K562 (cell line): ENCODE measurements at regions not wholly inside any gene's neighbourhood (a gene's known extent, or its start where the extent isn't known, plus 50 kb on each side); places are given as distances from the start of the nearest gene placed in this dataset.

Experiments used
- ATAC-seq: fragments of 200-7000 bp; cut with Tn5 transposase; 3 replicates; pipeline ENCODE4 v1.9.1; 2020; ENCODE audit warnings: moderate library complexity
- BruUV-seq: library from RNA; stranded (reverse); fragments of 400-500 nt; replicated peaks from 2 replicates; lab custom pipeline; 2021; lab: Mats Ljungman, UMichigan
- CTCF ChIA-PET: fragments of 300-600 bp; formaldehyde crosslinking; extraction: SDS; loops from one replicate; lab custom pipeline; 2021; ENCODE audit warnings: low intra/inter-chr PET ratio; lab: Yijun Ruan, JAX
- POLR2A ChIA-PET: fragments of 300-600, 350-650 bp; sonication (Branson Sonifier 250); formaldehyde crosslinking; extraction: SDS; loops from one replicate; lab custom pipeline; 2021; ENCODE audit warnings: antibody characterized with exemption, inconsistent platforms; lab: Yijun Ruan, JAX
- DNase-seq, 4 experiments: peaks; one replicate each; pipeline versions ENCODE4 v3.0.0 to v3.0.0-alpha.2; 2011 to 2018; ENCODE audit warnings: low spot score in 3 of 4, mixed read lengths in 3 of 4; ENCODE audit errors: extremely low read depth in 1 of 4
- FAIRE-seq: peaks from 2 replicates; lab custom pipeline; 2011; peaks lifted over from hg19 to GRCh38; lab: Jason Lieb, UNC
- H2AFZ ChIP-seq: 2 replicates; pipeline ENCODE4 v1.6.0; 2011; ENCODE audit warnings: low read depth, low read length, control low read depth, inconsistent platforms
- H3K27ac ChIP-seq: fragments of 200-600 bp; 3 replicates; pipeline ENCODE4 v1.8.0; 2011; ENCODE audit warnings: low read depth, mild to moderate bottlenecking, control low read depth, inconsistent platforms, low read length, moderate library complexity, mixed read lengths; ENCODE audit errors: extremely low read depth
- H3K27me3 ChIP-seq, 2 experiments: fragments of 300-600 bp in 1 of 2; 2 replicates in 1 of 2; 3 replicates in 1 of 2; pipeline versions ENCODE4 v1.6.0 to v1.8.0; 2011; ENCODE audit warnings: inconsistent platforms in 2 of 2, low read length in 2 of 2, mild to moderate bottlenecking in 1 of 2, mixed read lengths in 1 of 2, moderate library complexity in 1 of 2; ENCODE audit not compliant: control insufficient read depth in 2 of 2, insufficient read depth in 2 of 2
- H3K36me3 ChIP-seq: fragments of 300-600 bp; 3 replicates; pipeline ENCODE4 v1.8.0; 2011; ENCODE audit warnings: mild to moderate bottlenecking, low read length, inconsistent platforms; ENCODE audit not compliant: control insufficient read depth, insufficient read depth
- H3K4me1 ChIP-seq, 2 experiments: fragments of 200-600 bp in 1 of 2; replicated peaks in 1 of 2; 2 replicates in 1 of 2; 3 replicates in 1 of 2; pipeline versions ENCODE4 v1.5.1 to v1.8.0; 2011; ENCODE audit warnings: inconsistent platforms in 2 of 2, low read length in 2 of 2, mild to moderate bottlenecking in 1 of 2, mixed read lengths in 1 of 2, moderate library complexity in 1 of 2; ENCODE audit not compliant: control insufficient read depth in 2 of 2, insufficient read depth in 2 of 2
- H3K4me2 ChIP-seq: 2 replicates; pipeline ENCODE4 v1.6.1; 2011; ENCODE audit warnings: low read length, control low read depth, inconsistent platforms, mixed read lengths; ENCODE audit not compliant: insufficient read depth
- H3K4me3 ChIP-seq: fragments of 200-600 bp; sonication (generic), shearing (Covaris generic); 2 replicates; pipeline ENCODE4 v1.5.1; 2016; ENCODE audit warnings: control low read depth, inconsistent platforms
- H3K79me2 ChIP-seq: fragments of 200-600 bp; 3 replicates; pipeline ENCODE4 v1.8.0; 2011; ENCODE audit warnings: low read length, inconsistent platforms; ENCODE audit not compliant: control insufficient read depth, insufficient read depth
- H3K9ac ChIP-seq, 2 experiments: 2 replicates each; pipeline versions ENCODE4 v1.6.0 to v1.6.1; 2011; ENCODE audit warnings: low read depth in 2 of 2, low read length in 2 of 2, control low read depth in 1 of 2, inconsistent platforms in 1 of 2, mild to moderate bottlenecking in 1 of 2, mixed read lengths in 1 of 2; ENCODE audit not compliant: insufficient read depth in 1 of 2
- H3K9me1 ChIP-seq: one replicate; pipeline ENCODE4 v1.6.0; 2011; ENCODE audit warnings: inconsistent platforms, mild to moderate bottlenecking, low read length, moderate library complexity; ENCODE audit not compliant: control insufficient read depth, insufficient read depth
- H3K9me3 ChIP-seq: replicated peaks from 2 replicates; pipeline ENCODE4 v1.5.1; 2011; ENCODE audit warnings: low read depth, low read length, inconsistent platforms; ENCODE audit not compliant: control insufficient read depth, insufficient read depth
- H4K20me1 ChIP-seq: replicated peaks from 2 replicates; pipeline ENCODE4 v1.6.1; 2011; ENCODE audit warnings: low read length, inconsistent platforms, mixed read lengths; ENCODE audit not compliant: control insufficient read depth, insufficient read depth
- BHLHE40 ChIP-seq: IDR thresholded peaks from 2 replicates; pipeline ENCODE4 v1.6.1; 2011; ENCODE audit warnings: low read length, improper control_type of control experiment
- BRD9 ChIP-seq: fragments of 450-650 bp; IDR thresholded peaks from 2 replicates; pipeline ENCODE4 v1.6.1; 2018; ENCODE audit warnings: low read depth; ENCODE audit not compliant: partially characterized antibody
- E4F1 ChIP-seq: fragments of 250-450 bp; sonication (Bioruptor Pico); IDR thresholded peaks from 2 replicates; pipeline ENCODE4 v1.5.0; 2021; ENCODE audit warnings: mild to moderate bottlenecking, borderline replicate concordance
- POLR2B ChIP-seq: fragments of 450-650 bp; IDR thresholded peaks from 2 replicates; pipeline ENCODE4 v1.6.1; 2018; ENCODE audit warnings: low read depth; ENCODE audit not compliant: partially characterized antibody
- TAF7 ChIP-seq: fragments of 450-650 bp; IDR thresholded peaks from 2 replicates; pipeline ENCODE4 v1.6.1; 2016; ENCODE audit warnings: missing genetic modification characterization, missing compliant biosample characterization
- ZBTB9 ChIP-seq: fragments of 450-650 bp; formaldehyde crosslinking; IDR thresholded peaks from 2 replicates; pipeline ENCODE4 v1.4.0; 2020; ENCODE audit warnings: mild to moderate bottlenecking, moderate library complexity
- ZNF175 ChIP-seq: fragments of 200-800 bp; sonication (Bioruptor generic); IDR thresholded peaks from 2 replicates; pipeline ENCODE4 v1.6.1; 2016; ENCODE audit warnings: low read depth, mild to moderate bottlenecking, missing genetic modification characterization, missing compliant biosample characterization
- WGBS: fragments of 100-300 bp; shearing (Covaris generic); methylation state at CpG from one replicate; pipeline ENCODE4 v1.1.6; 2016; ENCODE audit warnings: low coverage, mixed read lengths; ENCODE audit not compliant: insufficient coverage; ENCODE audit errors: missing lambda C conversion rate; 5-methylcytosine and 5-hydroxymethylcytosine counted together
- in situ Hi-C: fragments of 300-500 bp; cut with MboI; formaldehyde crosslinking; loops from 4 replicates; pipeline ENCODE4 v1.15.0; 2018; ENCODE audit warnings: inconsistent platforms, mixed read lengths
- intact Hi-C: fragments of 100-400 bp; cut with micrococcal nuclease; formaldehyde crosslinking; loops from 2 replicates; pipeline ENCODE4 v1.14.2; 2022
- TF ChIP-seq, protein P1 (sequence below): fragments of 200-800 bp; sonication (Bioruptor generic); IDR thresholded peaks from 2 replicates; pipeline ENCODE4 v1.6.1; 2016; ENCODE audit warnings: missing genetic modification characterization, missing compliant biosample characterization
- TF ChIP-seq, protein P2 (sequence below): sonication (generic); IDR thresholded peaks from 2 replicates; pipeline ENCODE4 v1.6.1; 2016
- TF ChIP-seq, protein P3 (sequence below): fragments of 250-450 bp; sonication (Bioruptor Pico); IDR thresholded peaks from 2 replicates; pipeline ENCODE4 v1.4.0; 2020

DNA sequence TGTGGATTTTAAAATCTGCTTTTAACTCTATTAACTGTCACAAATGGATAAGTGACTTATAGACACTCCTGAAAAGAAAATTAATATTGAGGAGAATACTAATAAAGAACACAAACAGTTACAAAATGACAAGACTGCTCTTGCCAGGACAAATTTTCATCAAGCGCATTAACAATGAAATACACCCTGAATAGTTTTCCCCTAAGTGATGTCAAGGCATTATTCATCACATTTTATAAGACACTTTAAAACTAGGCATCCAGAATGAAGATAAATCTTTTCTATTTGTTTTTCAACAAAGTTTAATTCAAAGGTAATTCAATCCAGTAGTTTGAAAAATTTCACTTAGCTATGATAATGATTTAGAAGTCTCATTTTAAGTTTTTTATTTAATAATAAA, 110.5 kb upstream of the SEC61G start:
- TF ChIP-seq ZBTB9 (CRISPR knock-in tag) (no peak), POLR2B (no peak), TAF7 (tag) (no peak), BRD9 (no peak), BHLHE40 (no peak), ZNF175 (CRISPR knock-in tag) (no peak), E4F1 (CRISPR knock-in tag) (no peak)
- TF ChIP-seq, protein P1, sequence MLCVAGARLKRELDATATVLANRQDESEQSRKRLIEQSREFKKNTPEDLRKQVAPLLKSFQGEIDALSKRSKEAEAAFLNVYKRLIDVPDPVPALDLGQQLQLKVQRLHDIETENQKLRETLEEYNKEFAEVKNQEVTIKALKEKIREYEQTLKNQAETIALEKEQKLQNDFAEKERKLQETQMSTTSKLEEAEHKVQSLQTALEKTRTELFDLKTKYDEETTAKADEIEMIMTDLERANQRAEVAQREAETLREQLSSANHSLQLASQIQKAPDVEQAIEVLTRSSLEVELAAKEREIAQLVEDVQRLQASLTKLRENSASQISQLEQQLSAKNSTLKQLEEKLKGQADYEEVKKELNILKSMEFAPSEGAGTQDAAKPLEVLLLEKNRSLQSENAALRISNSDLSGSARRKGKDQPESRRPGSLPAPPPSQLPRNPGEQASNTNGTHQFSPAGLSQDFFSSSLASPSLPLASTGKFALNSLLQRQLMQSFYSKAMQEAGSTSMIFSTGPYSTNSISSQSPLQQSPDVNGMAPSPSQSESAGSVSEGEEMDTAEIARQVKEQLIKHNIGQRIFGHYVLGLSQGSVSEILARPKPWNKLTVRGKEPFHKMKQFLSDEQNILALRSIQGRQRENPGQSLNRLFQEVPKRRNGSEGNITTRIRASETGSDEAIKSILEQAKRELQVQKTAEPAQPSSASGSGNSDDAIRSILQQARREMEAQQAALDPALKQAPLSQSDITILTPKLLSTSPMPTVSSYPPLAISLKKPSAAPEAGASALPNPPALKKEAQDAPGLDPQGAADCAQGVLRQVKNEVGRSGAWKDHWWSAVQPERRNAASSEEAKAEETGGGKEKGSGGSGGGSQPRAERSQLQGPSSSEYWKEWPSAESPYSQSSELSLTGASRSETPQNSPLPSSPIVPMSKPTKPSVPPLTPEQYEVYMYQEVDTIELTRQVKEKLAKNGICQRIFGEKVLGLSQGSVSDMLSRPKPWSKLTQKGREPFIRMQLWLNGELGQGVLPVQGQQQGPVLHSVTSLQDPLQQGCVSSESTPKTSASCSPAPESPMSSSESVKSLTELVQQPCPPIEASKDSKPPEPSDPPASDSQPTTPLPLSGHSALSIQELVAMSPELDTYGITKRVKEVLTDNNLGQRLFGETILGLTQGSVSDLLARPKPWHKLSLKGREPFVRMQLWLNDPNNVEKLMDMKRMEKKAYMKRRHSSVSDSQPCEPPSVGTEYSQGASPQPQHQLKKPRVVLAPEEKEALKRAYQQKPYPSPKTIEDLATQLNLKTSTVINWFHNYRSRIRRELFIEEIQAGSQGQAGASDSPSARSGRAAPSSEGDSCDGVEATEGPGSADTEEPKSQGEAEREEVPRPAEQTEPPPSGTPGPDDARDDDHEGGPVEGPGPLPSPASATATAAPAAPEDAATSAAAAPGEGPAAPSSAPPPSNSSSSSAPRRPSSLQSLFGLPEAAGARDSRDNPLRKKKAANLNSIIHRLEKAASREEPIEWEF (CRISPR knock-in tag), result no peak
- TF ChIP-seq, protein P2, sequence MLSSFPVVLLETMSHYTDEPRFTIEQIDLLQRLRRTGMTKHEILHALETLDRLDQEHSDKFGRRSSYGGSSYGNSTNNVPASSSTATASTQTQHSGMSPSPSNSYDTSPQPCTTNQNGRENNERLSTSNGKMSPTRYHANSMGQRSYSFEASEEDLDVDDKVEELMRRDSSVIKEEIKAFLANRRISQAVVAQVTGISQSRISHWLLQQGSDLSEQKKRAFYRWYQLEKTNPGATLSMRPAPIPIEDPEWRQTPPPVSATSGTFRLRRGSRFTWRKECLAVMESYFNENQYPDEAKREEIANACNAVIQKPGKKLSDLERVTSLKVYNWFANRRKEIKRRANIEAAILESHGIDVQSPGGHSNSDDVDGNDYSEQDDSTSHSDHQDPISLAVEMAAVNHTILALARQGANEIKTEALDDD, result no peak
- TF ChIP-seq, protein P3, sequence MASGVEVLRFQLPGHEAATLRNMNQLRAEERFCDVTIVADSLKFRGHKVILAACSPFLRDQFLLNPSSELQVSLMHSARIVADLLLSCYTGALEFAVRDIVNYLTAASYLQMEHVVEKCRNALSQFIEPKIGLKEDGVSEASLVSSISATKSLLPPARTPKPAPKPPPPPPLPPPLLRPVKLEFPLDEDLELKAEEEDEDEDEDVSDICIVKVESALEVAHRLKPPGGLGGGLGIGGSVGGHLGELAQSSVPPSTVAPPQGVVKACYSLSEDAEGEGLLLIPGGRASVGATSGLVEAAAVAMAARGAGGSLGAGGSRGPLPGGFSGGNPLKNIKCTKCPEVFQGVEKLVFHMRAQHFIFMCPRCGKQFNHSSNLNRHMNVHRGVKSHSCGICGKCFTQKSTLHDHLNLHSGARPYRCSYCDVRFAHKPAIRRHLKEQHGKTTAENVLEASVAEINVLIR (CRISPR knock-in tag), result no peak
- no TSS peak for BruUV-seq
- Histone ChIP-seq H3K4me2 (no peak overlapping the region), H3K79me2 (no peaks in the 10 kb centered on the region), H3K9me1 (no peaks in the 10 kb centered on the region), H3K4me1 (no peaks in the 10 kb centered on the region), H3K36me3 (no peaks in the 10 kb centered on the region), H3K4me3 (no peak overlapping the region), H4K20me1 (no peaks in the 10 kb centered on the region), H3K9ac (no peak overlapping the region), H3K27me3 (no peaks in the 10 kb centered on the region), H2AFZ (no peak overlapping the region), H3K9me3 (no peaks in the 10 kb centered on the region), H3K27ac (no peak overlapping the region)
- POLR2A ChIA-PET, result no interaction called here
- in situ Hi-C loops (no loop called here), intact Hi-C loops (no loop called here)
- ATAC-seq, result no peak
- no peak for FAIRE-seq
- WGBS, result 0% methylated on average over 1 of the region's 1 CpG
- no peak for DNase-seq
- CTCF ChIA-PET, result no interaction called here
